ENCODE measurements at regions not wholly inside any gene's neighbourhood (a gene's known extent, or its start where the extent isn't known, plus 50 kb on each side); places are given as distances from the start of the nearest gene placed in this dataset.

- Mint-ChIP-seq H3K27me3 (ENCODE audit: low read depth) (no peaks in the 10 kb centered on the region), H3K4me3 (ENCODE audit: unreplicated experiment) (no peak overlapping the region), H3K9me3 (ENCODE audit: low read depth) (no peaks in the 10 kb centered on the region), H3K36me3 (ENCODE audit: low read depth) (no peaks in the 10 kb centered on the region), H3K27ac (ENCODE audit: unreplicated experiment) (peak overlapping the region; percentile 5), H3K4me1 (ENCODE audit: low read depth) (peaks cover 19% of the 10 kb centered on the region)
- no peak for DNase-seq (ENCODE audit: low spot score)
- TF ChIP-seq CTCF (IDR thresholded peaks at IDR 0.05) = no peak
These were observed 414.8 kb upstream of the MGAT4C start for GRCh38 chr12:86670986-86671385.

DNA sequence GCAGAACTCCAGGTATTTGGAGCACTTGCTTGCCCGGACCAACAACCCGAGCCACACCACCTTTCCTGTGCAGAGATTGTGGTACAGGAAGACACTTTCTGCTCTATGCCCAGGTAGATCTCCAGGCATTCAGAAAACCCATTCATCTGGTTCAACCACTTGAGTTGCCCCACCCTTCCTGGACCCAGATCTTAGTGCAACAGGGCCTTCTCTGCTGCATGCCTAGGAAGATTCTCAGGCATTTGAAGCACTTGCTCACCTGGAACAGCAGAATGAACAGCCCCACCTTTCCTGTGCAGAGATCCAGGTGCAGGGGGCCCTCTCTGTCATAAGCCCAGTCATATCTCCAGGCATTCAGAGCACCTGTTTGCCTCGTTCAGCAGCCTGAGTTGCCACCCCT is 412.8 kb upstream of the MGAT4C start:
- H3K27me3 Mint-ChIP-seq (ENCODE audit: low read depth) = no peaks in the 10 kb centered on the region
- TF ChIP-seq CTCF (IDR thresholded peaks at IDR 0.05) = no peak
- H3K4me1 Mint-ChIP-seq (ENCODE audit: low read depth) = peaks cover 21% of the 10 kb centered on the region
- H3K27ac Mint-ChIP-seq (ENCODE audit: unreplicated experiment) = no peak overlapping the region
- H3K9me3 Mint-ChIP-seq (ENCODE audit: low read depth) = no peaks in the 10 kb centered on the region
- no peaks in the 10 kb centered on the region for H3K36me3 Mint-ChIP-seq (ENCODE audit: low read depth)
- H3K4me3 Mint-ChIP-seq (ENCODE audit: unreplicated experiment) = no peak overlapping the region
- DNase-seq (ENCODE audit: low spot score) = no peak

- Mint-ChIP-seq H3K4me1 (ENCODE audit: low read depth) (peaks cover 24% of the 10 kb centered on the region), H3K27ac (ENCODE audit: unreplicated experiment) (no peak overlapping the region), H3K27me3 (ENCODE audit: low read depth) (no peaks in the 10 kb centered on the region), H3K36me3 (ENCODE audit: low read depth) (no peaks in the 10 kb centered on the region), H3K4me3 (ENCODE audit: unreplicated experiment) (no peak overlapping the region), H3K9me3 (ENCODE audit: low read depth) (no peaks in the 10 kb centered on the region)
- no peak for DNase-seq (ENCODE audit: low spot score)
- TF ChIP-seq CTCF (IDR thresholded peaks at IDR 0.05) = no peak
These were observed 410.1 kb upstream of the MGAT4C start for GRCh38 chr12:86666316-86666715.

- Mint-ChIP-seq H3K27me3 (ENCODE audit: low read depth) (no peaks in the 10 kb centered on the region), H3K27ac (ENCODE audit: unreplicated experiment) (no peak overlapping the region), H3K4me1 (ENCODE audit: low read depth) (peaks cover 25% of the 10 kb centered on the region), H3K4me3 (ENCODE audit: unreplicated experiment) (no peak overlapping the region), H3K9me3 (ENCODE audit: low read depth) (no peaks in the 10 kb centered on the region), H3K36me3 (ENCODE audit: low read depth) (no peaks in the 10 kb centered on the region)
- no peak for DNase-seq (ENCODE audit: low spot score)
- no peak for TF ChIP-seq CTCF (IDR thresholded peaks at IDR 0.05)
These were observed 407.5 kb upstream of the MGAT4C start for GRCh38 chr12:86663716-86664115.

GRCh38 chr12:86663173-86663572 is 407.0 kb upstream of the MGAT4C start:
- no peak for DNase-seq (ENCODE audit: low spot score)
- Mint-ChIP-seq H3K4me3 (ENCODE audit: unreplicated experiment) (no peak overlapping the region), H3K27me3 (ENCODE audit: low read depth) (no peaks in the 10 kb centered on the region), H3K36me3 (ENCODE audit: low read depth) (no peaks in the 10 kb centered on the region), H3K9me3 (ENCODE audit: low read depth) (no peaks in the 10 kb centered on the region), H3K4me1 (ENCODE audit: low read depth) (peaks cover 25% of the 10 kb centered on the region), H3K27ac (ENCODE audit: unreplicated experiment) (no peak overlapping the region)
- no peak for TF ChIP-seq CTCF (IDR thresholded peaks at IDR 0.05)
